H1 (cell line): ENCODE measurements at regions not wholly inside any gene's neighbourhood (a gene's known extent, or its start where the extent isn't known, plus 50 kb on each side); places are given as distances from the start of the nearest gene placed in this dataset.

Experiments
- CTCF ChIA-PET: fragments of 300-600 bp; sonication (Branson Sonifier 250); formaldehyde crosslinking; loops from one replicate; lab custom pipeline; 2021; ENCODE audit not compliant: partially characterized antibody; lab: Charles Lee
- POLR2A ChIA-PET: fragments of 300-600 bp; sonication (Branson Sonifier 250); formaldehyde crosslinking; loops from one replicate; lab custom pipeline; 2021; ENCODE audit warnings: inconsistent platforms; ENCODE audit not compliant: partially characterized antibody; lab: Charles Lee
- DNase-seq, 2 experiments: peaks; one replicate each; pipeline versions ENCODE4 v3.0.0 to v3.0.0-alpha.2; 2010 to 2022; ENCODE audit warnings: low spot score in 2 of 2, low read depth in 1 of 2, mixed read lengths in 1 of 2
- FAIRE-seq: peaks from 2 replicates; lab custom pipeline; 2011; peaks lifted over from hg19 to GRCh38; lab: Jason Lieb, UNC
- H2AFZ ChIP-seq: 2 replicates; pipeline ENCODE4 v1.8.1; 2012; ENCODE audit warnings: low read length, inconsistent platforms
- H2AK5ac ChIP-seq: 2 replicates; pipeline ENCODE4 v1.6.1; 2013; ENCODE audit warnings: low read depth, low read length
- H2BK120ac ChIP-seq: replicated peaks from 2 replicates; pipeline ENCODE3; 2013; ENCODE audit warnings: low read depth, low read length, inconsistent platforms
- H2BK12ac ChIP-seq: 2 replicates; pipeline ENCODE4 v1.6.1; 2013; ENCODE audit warnings: low read depth, low read length
- H2BK15ac ChIP-seq: 2 replicates; pipeline ENCODE4 v1.6.1; 2013; ENCODE audit warnings: low read length
- H2BK20ac ChIP-seq: 2 replicates; pipeline ENCODE4 v1.6.1; 2013; ENCODE audit warnings: low read length
- H2BK5ac ChIP-seq: 2 replicates; pipeline ENCODE4 v1.6.1; 2013; ENCODE audit warnings: low read depth, low read length
- H3K14ac ChIP-seq: 2 replicates; pipeline ENCODE4 v1.6.1; 2013; ENCODE audit warnings: inconsistent platforms; ENCODE audit not compliant: insufficient read length
- H3K18ac ChIP-seq: 2 replicates; pipeline ENCODE4 v1.6.1; 2013; ENCODE audit warnings: low read length; ENCODE audit errors: extremely low read depth
- H3K23ac ChIP-seq: 2 replicates; pipeline ENCODE4 v1.6.1; 2013; ENCODE audit warnings: inconsistent platforms; ENCODE audit not compliant: insufficient read length
- H3K23me2 ChIP-seq: 2 replicates; pipeline ENCODE4 v1.6.1; 2013; ENCODE audit warnings: low read depth, low read length
- H3K27ac ChIP-seq: 2 replicates; pipeline ENCODE4 v1.6.1; 2011; ENCODE audit warnings: low read depth, low read length, inconsistent platforms
- H3K27me3 ChIP-seq, 4 experiments: replicated peaks in 1 of 4; 1 replicate in 1 of 4; 2 replicates in 3 of 4; pipeline versions ENCODE4 v1.6.1 to v1.8.1; 2011 to 2013; ENCODE audit warnings: low read length in 3 of 4, mild to moderate bottlenecking in 3 of 4, inconsistent platforms in 2 of 4, mixed read lengths in 2 of 4, moderate library complexity in 1 of 4; ENCODE audit not compliant: control insufficient read depth in 3 of 4, insufficient read depth in 3 of 4; ENCODE audit errors: extremely low read depth in 1 of 4
- H3K36me3 ChIP-seq, 4 experiments: 2 replicates each; pipeline versions ENCODE4 v1.6.1 to v1.8.1; 2011 to 2013; ENCODE audit warnings: mild to moderate bottlenecking in 4 of 4, low read length in 3 of 4, moderate library complexity in 2 of 4, control low read depth in 1 of 4, inconsistent platforms in 1 of 4; ENCODE audit not compliant: insufficient read depth in 4 of 4, control insufficient read depth in 2 of 4
- H3K4ac ChIP-seq: replicated peaks from 2 replicates; pipeline ENCODE3; 2013; ENCODE audit warnings: low read length, low read depth, mixed read lengths, inconsistent platforms; ENCODE audit not compliant: insufficient read length
- H3K4me1 ChIP-seq, 4 experiments: replicated peaks in 1 of 4; 1 replicate in 1 of 4; 2 replicates in 3 of 4; pipeline versions ENCODE4 v1.6.1 to v1.8.1; 2011 to 2013; ENCODE audit warnings: low read length in 3 of 4, inconsistent platforms in 2 of 4, mixed read lengths in 1 of 4; ENCODE audit not compliant: insufficient read depth in 4 of 4, control insufficient read depth in 3 of 4
- H3K4me2 ChIP-seq, 2 experiments: 2 replicates each; pipeline versions ENCODE4 v1.6.1 to v1.8.1; 2011 to 2013; ENCODE audit warnings: low read depth in 2 of 2, low read length in 2 of 2, control low read depth in 1 of 2, inconsistent platforms in 1 of 2, mild to moderate bottlenecking in 1 of 2; ENCODE audit not compliant: insufficient read depth in 1 of 2
- H3K4me3 ChIP-seq, 4 experiments: fragments of 200-600, 300-600 bp in 1 of 4; sonication (generic), shearing (Covaris generic), sonication (Bioruptor Twin) in 1 of 4; 2 replicates each; pipeline versions ENCODE4 v1.5.1 to v1.8.1; 2011 to 2016; ENCODE audit warnings: low read length in 4 of 4, low read depth in 3 of 4, control low read depth in 2 of 4, inconsistent platforms in 2 of 4, mild to moderate bottlenecking in 2 of 4, mixed read lengths in 1 of 4, moderate library complexity in 1 of 4; ENCODE audit not compliant: insufficient read depth in 2 of 4; ENCODE audit errors: extremely low read depth in 1 of 4
- H3K56ac ChIP-seq: replicated peaks from 2 replicates; pipeline ENCODE3; 2013; ENCODE audit warnings: low read depth, mild to moderate bottlenecking, mixed read lengths, low read length, inconsistent platforms; ENCODE audit not compliant: insufficient read length
- H3K79me1 ChIP-seq: 2 replicates; pipeline ENCODE4 v1.6.1; 2013; ENCODE audit warnings: low read depth, low read length, control low read depth
- H3K79me2 ChIP-seq, 2 experiments: 2 replicates each; pipeline versions ENCODE4 v1.6.1 to v1.8.1; 2012 to 2013; ENCODE audit warnings: low read length in 2 of 2, mild to moderate bottlenecking in 2 of 2, inconsistent platforms in 1 of 2; ENCODE audit not compliant: insufficient read depth in 2 of 2, control insufficient read depth in 1 of 2
- H3K9ac ChIP-seq, 4 experiments: replicated peaks in 1 of 4; 1 replicate in 1 of 4; 2 replicates in 3 of 4; pipeline versions ENCODE4 v1.6.1 to v1.8.1; 2011 to 2013; ENCODE audit warnings: low read depth in 3 of 4, low read length in 3 of 4, control low read depth in 2 of 4, mild to moderate bottlenecking in 2 of 4, moderate library complexity in 2 of 4, inconsistent platforms in 1 of 4; ENCODE audit errors: extremely low read depth in 1 of 4
- H3K9me3 ChIP-seq, 2 experiments: 2 replicates each; pipeline versions ENCODE4 v1.6.1 to v1.8.1; 2012 to 2013; ENCODE audit warnings: mild to moderate bottlenecking in 2 of 2, moderate library complexity in 2 of 2, control low read depth in 1 of 2, inconsistent platforms in 1 of 2, low read depth in 1 of 2, low read length in 1 of 2, mixed read lengths in 1 of 2; ENCODE audit not compliant: insufficient read depth in 2 of 2
- H4K20me1 ChIP-seq, 2 experiments: replicated peaks in 1 of 2; 2 replicates each; pipeline versions ENCODE3 to v1.8.1; 2011 to 2013; ENCODE audit warnings: inconsistent platforms in 2 of 2, low read length in 2 of 2, mild to moderate bottlenecking in 1 of 2; ENCODE audit not compliant: insufficient read depth in 2 of 2, control insufficient read depth in 1 of 2
- H4K5ac ChIP-seq: 2 replicates; pipeline ENCODE4 v1.6.1; 2013; ENCODE audit warnings: low read length, low read depth, mixed read lengths, inconsistent platforms; ENCODE audit not compliant: insufficient read length
- H4K8ac ChIP-seq: 2 replicates; pipeline ENCODE4 v1.8.0; 2013; ENCODE audit warnings: mild to moderate bottlenecking, moderate library complexity, low read length, inconsistent platforms; ENCODE audit not compliant: insufficient read depth; ENCODE audit errors: extremely low read depth
- H4K91ac ChIP-seq: replicated peaks from 2 replicates; pipeline ENCODE3; 2013; ENCODE audit warnings: low read length, mixed read lengths, inconsistent platforms; ENCODE audit not compliant: insufficient read length
- RXRA ChIP-seq: IDR thresholded peaks from 2 replicates; pipeline ENCODE4 v1.6.1; 2011; ENCODE audit warnings: low read depth, mild to moderate bottlenecking, low read length, moderate library complexity; ENCODE audit not compliant: insufficient read depth
- WGBS, 2 experiments: shearing (Covaris generic) in 1 of 2; methylation state at CpG; one replicate each; pipeline versions ENCODE4 v1.1.6 to v1.1.7; 2013 to 2015; ENCODE audit warnings: low lambda C conversion rate in 2 of 2, mixed read lengths in 2 of 2, inconsistent platforms in 1 of 2, low coverage in 1 of 2, missing lambda C conversion rate in 1 of 2; ENCODE audit not compliant: insufficient replicate concordance in 2 of 2, insufficient coverage in 1 of 2, insufficient read length in 1 of 2; ENCODE audit errors: extremely low coverage in 1 of 2, missing lambda C conversion rate in 1 of 2; 5-methylcytosine and 5-hydroxymethylcytosine counted together

- Histone ChIP-seq H3K23me2 (no peaks in the 10 kb centered on the region; the same call in 1 of the 2 replicates), H3K18ac (no peak overlapping the region), H4K8ac (no peak overlapping the region), H4K20me1 (no peaks in the 10 kb centered on the region), H2AK5ac (no peak overlapping the region), H3K4ac (no peak overlapping the region), H3K56ac (no peak overlapping the region), H2BK5ac (no peak overlapping the region), H3K79me2 (no peaks in the 10 kb centered on the region), H2AFZ (no peak overlapping the region), H3K9ac (no peak overlapping the region), H3K4me2 (no peak overlapping the region), H2BK12ac (no peak overlapping the region), H3K36me3 (no peaks in the 10 kb centered on the region), H3K14ac (no peak overlapping the region), H3K9me3 (no peaks in the 10 kb centered on the region), H2BK15ac (no peak overlapping the region), H3K23ac (no peak overlapping the region), H3K79me1 (no peaks in the 10 kb centered on the region), H2BK120ac (no peak overlapping the region), H3K27me3 (peaks cover 0 to 1% (median 0%) of the 10 kb centered on the region in 4 experiments; a peak in 1 of 7 replicates), H4K91ac (no peak overlapping the region), H3K4me1 (no peaks in the 10 kb centered on the region), H4K5ac (no peak overlapping the region), H3K4me3 (no peak overlapping the region), H3K27ac (no peak overlapping the region), H2BK20ac (no peak overlapping the region)
- TF ChIP-seq RXRA, result no peak
- POLR2A ChIA-PET, result no interaction called here
- CTCF ChIA-PET, result interaction anchor here (1.0 kb wide), 1 partner anchor 21 kb away, joined by 3 read pairs; no protein-coding TSS in a partner anchor
- DNase-seq (no peak), FAIRE-seq (no peak)
- 91% methylated on average over 5 of the region's 5 CpGs; no CpG with 5 or more reads in 1 of the 2 experiments for WGBS, 2 experiments
Measured at GRCh38 chr5:23012842-23013241, 159.7 kb upstream of the CDH12 start.
